ENCODE measurements at regions not wholly inside any gene's neighbourhood (a gene's known extent, or its start where the extent isn't known, plus 50 kb on each side); places are given as distances from the start of the nearest gene placed in this dataset.

DNA sequence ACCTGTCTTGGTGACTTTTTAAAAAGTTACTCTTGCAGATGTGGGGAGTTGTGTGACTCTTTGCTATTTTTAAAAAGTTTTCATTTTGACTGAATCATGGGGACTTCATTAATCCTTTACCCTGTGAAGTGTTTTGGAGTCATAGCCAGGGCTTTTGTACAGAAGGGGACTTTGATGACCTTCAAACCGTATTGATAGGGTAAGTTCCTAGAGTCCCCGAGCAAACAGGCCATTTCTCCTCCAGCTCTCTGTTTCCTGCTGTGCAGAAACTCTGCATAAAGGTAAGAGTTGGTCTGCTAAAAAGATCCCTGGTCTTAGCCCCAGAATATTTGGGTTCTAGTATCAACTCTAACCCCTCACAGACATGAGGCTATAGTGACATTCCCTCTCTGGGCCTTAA is 170.8 kb upstream of the BCL6 start:
- H3K27me3 ChIP-seq (replicated peaks; ENCODE audit: insufficient read depth): no peaks in the 10 kb centered on the region
- H3K4me1 ChIP-seq (ENCODE audit: control insufficient read depth in 1 of 2, low read depth in 2 of 2): no peaks in the 10 kb centered on the region
- TF ChIP-seq, protein P1, sequence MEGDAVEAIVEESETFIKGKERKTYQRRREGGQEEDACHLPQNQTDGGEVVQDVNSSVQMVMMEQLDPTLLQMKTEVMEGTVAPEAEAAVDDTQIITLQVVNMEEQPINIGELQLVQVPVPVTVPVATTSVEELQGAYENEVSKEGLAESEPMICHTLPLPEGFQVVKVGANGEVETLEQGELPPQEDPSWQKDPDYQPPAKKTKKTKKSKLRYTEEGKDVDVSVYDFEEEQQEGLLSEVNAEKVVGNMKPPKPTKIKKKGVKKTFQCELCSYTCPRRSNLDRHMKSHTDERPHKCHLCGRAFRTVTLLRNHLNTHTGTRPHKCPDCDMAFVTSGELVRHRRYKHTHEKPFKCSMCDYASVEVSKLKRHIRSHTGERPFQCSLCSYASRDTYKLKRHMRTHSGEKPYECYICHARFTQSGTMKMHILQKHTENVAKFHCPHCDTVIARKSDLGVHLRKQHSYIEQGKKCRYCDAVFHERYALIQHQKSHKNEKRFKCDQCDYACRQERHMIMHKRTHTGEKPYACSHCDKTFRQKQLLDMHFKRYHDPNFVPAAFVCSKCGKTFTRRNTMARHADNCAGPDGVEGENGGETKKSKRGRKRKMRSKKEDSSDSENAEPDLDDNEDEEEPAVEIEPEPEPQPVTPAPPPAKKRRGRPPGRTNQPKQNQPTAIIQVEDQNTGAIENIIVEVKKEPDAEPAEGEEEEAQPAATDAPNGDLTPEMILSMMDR (IDR thresholded peaks at IDR 0.05): no peak
- H3K9me3 ChIP-seq: no peaks in the 10 kb centered on the region
- ATAC-seq (ENCODE audit: insufficient number of reproducible peaks, low FRiP score, low read depth) (no peak), DNase-seq (ENCODE audit: low spot score) (no peak)
- no peak overlapping the region for H3K27ac ChIP-seq
- no peaks in the 10 kb centered on the region for H3K36me3 ChIP-seq
- no peak overlapping the region for H3K4me3 ChIP-seq

DNA sequence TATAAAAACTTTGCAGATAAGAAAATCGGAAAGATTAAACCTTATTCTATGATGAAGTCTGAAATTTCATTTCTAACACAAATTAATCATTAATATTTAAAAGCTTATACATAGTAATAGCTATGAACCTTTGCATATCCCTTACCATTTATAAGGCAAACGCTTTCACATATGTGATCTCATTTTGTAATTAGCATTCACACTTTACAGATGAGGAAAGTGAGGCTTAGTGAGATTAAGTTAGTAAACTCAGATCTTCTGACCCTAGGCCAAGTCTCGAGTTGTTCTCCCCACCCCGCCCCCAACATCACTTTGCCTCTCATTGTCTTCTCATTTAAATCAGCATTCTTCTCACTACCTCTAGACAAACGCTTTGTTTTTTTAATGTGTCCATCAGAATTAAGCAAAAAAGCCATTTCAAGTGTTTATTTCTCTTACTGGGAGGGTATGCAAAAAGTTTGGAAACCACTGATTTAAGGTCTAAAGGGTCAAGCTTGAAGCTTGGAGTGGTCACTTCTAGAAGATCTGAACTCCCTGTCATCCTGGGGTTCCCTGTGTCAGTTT is 172.9 kb upstream of the BCL6 start:
- no peaks in the 10 kb centered on the region for H3K36me3 ChIP-seq
- H3K4me3 ChIP-seq: no peak overlapping the region
- H3K27ac ChIP-seq: no peak overlapping the region
- no peak for ATAC-seq (ENCODE audit: insufficient number of reproducible peaks, low FRiP score, low read depth)
- H3K27me3 ChIP-seq (replicated peaks; ENCODE audit: insufficient read depth): no peaks in the 10 kb centered on the region
- no peaks in the 10 kb centered on the region for H3K9me3 ChIP-seq
- no peak for DNase-seq (ENCODE audit: low spot score)
- TF ChIP-seq, protein P1 (IDR thresholded peaks at IDR 0.05): no peak
- H3K4me1 ChIP-seq (ENCODE audit: control insufficient read depth in 1 of 2, low read depth in 2 of 2): no peaks in the 10 kb centered on the region

DNA sequence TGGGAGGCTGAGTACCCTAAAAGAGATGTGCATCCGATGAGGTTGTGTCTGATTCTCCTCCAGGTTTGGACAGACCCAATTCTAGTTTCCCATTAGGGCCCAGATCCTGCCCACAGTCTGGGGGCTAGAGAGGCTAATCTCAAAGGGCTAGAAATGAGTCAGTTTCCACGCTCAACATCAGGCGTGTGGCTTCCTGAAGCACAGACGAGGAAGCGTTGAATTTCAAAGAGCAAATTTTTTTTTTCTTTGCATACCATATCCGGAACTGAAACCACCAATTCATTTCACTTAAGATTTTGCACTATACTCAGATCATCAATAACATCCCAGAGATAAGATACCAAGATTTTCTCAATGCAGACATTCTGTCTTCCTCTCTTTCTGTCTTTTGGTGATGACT is 173.8 kb upstream of the BCL6 start:
- H3K9me3 ChIP-seq: no peaks in the 10 kb centered on the region
- TF ChIP-seq, protein P1 (IDR thresholded peaks at IDR 0.05): no peak
- ATAC-seq (ENCODE audit: insufficient number of reproducible peaks, low FRiP score, low read depth) (no peak), DNase-seq (ENCODE audit: low spot score) (no peak)
- no peaks in the 10 kb centered on the region for H3K4me1 ChIP-seq (ENCODE audit: control insufficient read depth in 1 of 2, low read depth in 2 of 2)
- no peaks in the 10 kb centered on the region for H3K27me3 ChIP-seq (replicated peaks; ENCODE audit: insufficient read depth)
- H3K27ac ChIP-seq: no peak overlapping the region
- no peaks in the 10 kb centered on the region for H3K36me3 ChIP-seq
- no peak overlapping the region for H3K4me3 ChIP-seq

DNA sequence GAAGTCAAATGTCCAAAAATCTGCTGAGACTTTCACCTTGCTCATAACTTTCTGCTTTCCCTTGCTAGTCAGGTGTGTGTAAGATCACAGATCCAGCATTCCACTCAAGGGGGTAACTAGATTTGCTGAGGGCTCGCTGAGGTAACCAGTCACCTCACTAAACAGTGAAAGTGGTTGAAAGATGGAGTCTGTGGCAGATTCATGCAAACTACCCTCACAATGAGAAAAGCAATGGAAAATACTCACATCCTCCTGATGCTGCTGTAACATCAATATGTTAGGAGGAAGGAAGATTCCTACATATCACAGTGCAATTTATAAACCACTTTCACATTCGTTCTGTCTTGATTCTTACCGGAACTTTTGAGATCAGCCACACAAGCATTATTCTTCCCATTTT is 174.3 kb upstream of the BCL6 start:
- DNase-seq (ENCODE audit: low spot score) (no peak), ATAC-seq (ENCODE audit: insufficient number of reproducible peaks, low FRiP score, low read depth) (no peak)
- Histone ChIP-seq H3K4me3 (peak overlapping the region; percentile 30), H3K9me3 (peaks cover 4% of the 10 kb centered on the region), H3K36me3 (no peaks in the 10 kb centered on the region), H3K27ac (no peak overlapping the region), H3K27me3 (replicated peaks; ENCODE audit: insufficient read depth) (no peaks in the 10 kb centered on the region), H3K4me1 (ENCODE audit: control insufficient read depth in 1 of 2, low read depth in 2 of 2) (no peaks in the 10 kb centered on the region)
- TF ChIP-seq, protein P1 (IDR thresholded peaks at IDR 0.05): no peak

DNA sequence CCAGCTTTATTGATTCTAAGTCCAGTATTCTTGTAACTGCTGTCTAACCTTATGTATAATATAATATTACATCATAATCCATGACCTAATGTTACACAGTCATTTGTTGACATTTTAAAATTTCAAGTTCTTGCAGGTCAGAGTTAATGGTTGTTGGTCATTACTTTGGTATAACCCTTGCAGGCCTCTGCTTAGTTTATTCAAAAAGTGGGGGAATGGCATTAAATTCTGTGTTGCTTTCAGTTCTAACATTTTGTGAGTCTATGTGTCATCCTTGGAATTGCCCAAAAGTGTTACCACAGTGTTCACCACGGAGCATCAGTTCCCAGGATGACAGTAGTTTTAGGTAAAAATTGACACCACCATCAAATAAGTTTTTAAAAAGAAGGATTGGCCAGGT is 174.8 kb upstream of the BCL6 start:
- no peak overlapping the region for H3K4me3 ChIP-seq
- H3K4me1 ChIP-seq (ENCODE audit: control insufficient read depth in 1 of 2, low read depth in 2 of 2): no peaks in the 10 kb centered on the region
- TF ChIP-seq, protein P1 (IDR thresholded peaks at IDR 0.05): no peak
- H3K9me3 ChIP-seq: peaks cover 8% of the 10 kb centered on the region
- H3K27ac ChIP-seq: no peak overlapping the region
- ATAC-seq (ENCODE audit: insufficient number of reproducible peaks, low FRiP score, low read depth) (no peak), DNase-seq (ENCODE audit: low spot score) (no peak)
- no peaks in the 10 kb centered on the region for H3K27me3 ChIP-seq (replicated peaks; ENCODE audit: insufficient read depth)
- no peaks in the 10 kb centered on the region for H3K36me3 ChIP-seq
